GM12873 (cell line): ENCODE measurements at regions not wholly inside any gene's neighbourhood (a gene's known extent, or its start where the extent isn't known, plus 50 kb on each side); places are given as distances from the start of the nearest gene placed in this dataset.

ENCODE experiments used
- TF ChIP-seq, protein P1 (sequence below): IDR thresholded peaks from 2 replicates; pipeline ENCODE4 v1.5.1; 2012; ENCODE audit warnings: low read depth, mild to moderate bottlenecking, moderate library complexity, low read length, control low read depth; ENCODE audit not compliant: insufficient read depth; ENCODE audit errors: missing control alignments

DNA sequence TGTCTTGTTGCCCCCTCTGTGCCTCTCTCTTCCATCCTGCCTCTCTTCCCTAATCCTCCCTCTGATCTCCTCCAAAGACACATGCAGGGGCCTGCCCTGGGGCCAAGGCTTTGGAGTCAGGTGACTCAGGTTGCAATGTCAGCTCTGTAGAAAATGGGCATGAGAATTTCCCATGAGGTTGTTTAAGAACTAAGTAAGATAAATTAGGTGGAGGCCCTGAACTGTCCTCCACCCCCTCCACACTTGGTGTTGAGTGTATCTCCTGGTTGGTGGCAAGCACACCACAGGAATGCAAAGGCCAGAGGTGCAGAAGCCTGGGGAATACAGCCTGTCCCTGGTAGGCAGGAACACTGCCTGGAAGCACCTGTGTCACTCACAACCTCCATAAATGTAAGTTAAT is 63.9 kb upstream of the GRIK3 start:
- TF ChIP-seq, protein P1, sequence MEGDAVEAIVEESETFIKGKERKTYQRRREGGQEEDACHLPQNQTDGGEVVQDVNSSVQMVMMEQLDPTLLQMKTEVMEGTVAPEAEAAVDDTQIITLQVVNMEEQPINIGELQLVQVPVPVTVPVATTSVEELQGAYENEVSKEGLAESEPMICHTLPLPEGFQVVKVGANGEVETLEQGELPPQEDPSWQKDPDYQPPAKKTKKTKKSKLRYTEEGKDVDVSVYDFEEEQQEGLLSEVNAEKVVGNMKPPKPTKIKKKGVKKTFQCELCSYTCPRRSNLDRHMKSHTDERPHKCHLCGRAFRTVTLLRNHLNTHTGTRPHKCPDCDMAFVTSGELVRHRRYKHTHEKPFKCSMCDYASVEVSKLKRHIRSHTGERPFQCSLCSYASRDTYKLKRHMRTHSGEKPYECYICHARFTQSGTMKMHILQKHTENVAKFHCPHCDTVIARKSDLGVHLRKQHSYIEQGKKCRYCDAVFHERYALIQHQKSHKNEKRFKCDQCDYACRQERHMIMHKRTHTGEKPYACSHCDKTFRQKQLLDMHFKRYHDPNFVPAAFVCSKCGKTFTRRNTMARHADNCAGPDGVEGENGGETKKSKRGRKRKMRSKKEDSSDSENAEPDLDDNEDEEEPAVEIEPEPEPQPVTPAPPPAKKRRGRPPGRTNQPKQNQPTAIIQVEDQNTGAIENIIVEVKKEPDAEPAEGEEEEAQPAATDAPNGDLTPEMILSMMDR = no peak

DNA sequence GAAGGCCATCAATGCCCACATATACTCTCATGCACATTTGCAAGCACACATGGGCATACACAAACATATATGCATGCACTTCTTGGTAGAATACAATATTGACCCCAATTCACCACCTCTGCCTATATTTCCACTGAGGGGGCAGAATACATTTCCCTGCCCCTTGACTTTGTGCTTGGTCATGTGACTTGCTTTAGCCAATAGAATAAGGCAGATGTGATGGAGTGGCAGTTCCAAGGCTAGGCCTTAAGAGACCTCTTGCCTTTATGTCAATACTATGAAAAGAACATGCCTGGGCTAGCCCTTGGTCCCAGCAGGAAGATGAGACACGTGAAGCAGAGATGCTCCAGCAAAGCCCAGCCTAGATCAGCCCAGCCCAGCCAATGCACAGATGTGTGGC is 66.0 kb upstream of the GRIK3 start:
- TF ChIP-seq, protein P1 = no peak

DNA sequence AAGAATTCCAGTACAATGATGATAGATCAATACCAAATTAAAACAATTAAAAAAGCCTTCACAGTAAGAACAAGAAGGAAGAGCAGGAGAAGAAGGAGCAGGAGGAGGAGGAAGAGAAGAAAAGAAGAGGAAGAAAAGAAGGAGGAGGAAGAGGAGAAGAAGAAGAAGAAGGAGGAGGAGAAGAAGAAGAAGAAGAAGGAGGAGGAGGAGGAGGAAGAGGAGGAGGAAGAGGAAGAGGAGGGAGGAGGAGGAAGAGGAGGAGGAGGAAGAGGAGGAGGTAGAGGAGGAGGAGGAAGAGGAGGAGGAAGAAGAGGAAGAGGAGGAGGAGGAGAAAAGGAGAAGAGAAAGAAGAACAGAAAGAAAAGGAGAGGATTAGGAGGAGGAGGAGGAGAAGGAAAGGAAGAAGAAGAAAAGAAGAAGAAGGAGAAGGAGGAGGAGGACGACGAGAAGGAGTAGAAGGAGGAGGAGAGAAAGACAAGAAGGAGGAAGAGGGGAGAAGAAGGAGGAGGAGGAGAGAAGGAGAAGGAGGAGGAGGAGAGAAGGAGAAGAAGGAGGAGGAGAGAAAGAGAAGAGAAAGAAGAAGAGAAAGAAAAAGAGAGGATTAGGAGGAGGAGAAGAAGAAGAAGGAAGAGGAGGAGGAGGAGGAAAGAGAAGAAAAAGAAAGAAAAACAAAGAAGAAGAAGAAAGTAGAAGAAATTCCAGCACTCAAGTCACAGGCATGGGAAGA is 68.5 kb upstream of the GRIK3 start:
- TF ChIP-seq, protein P1 = no peak

DNA sequence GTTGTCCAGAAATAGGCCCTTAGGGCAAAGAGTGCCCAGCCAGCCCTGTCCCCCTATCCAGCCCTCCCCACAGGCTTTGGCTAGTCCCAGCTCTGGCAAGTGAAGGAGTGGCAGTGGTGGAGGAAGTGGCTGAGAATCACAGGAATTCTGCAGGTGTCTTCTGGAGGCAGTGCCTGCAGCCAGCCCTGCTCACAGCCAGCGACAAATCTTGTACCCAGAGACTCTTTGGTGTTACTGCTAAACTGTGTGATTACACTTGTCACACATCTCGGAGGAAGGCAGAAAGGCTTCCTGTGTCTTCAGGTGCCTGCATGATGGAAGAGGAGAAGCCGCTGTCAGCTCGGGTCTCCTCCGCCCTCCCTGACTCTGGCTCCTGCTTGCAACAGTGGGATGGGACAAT is 71.6 kb upstream of the GRIK3 start:
- TF ChIP-seq, protein P1 = no peak

DNA sequence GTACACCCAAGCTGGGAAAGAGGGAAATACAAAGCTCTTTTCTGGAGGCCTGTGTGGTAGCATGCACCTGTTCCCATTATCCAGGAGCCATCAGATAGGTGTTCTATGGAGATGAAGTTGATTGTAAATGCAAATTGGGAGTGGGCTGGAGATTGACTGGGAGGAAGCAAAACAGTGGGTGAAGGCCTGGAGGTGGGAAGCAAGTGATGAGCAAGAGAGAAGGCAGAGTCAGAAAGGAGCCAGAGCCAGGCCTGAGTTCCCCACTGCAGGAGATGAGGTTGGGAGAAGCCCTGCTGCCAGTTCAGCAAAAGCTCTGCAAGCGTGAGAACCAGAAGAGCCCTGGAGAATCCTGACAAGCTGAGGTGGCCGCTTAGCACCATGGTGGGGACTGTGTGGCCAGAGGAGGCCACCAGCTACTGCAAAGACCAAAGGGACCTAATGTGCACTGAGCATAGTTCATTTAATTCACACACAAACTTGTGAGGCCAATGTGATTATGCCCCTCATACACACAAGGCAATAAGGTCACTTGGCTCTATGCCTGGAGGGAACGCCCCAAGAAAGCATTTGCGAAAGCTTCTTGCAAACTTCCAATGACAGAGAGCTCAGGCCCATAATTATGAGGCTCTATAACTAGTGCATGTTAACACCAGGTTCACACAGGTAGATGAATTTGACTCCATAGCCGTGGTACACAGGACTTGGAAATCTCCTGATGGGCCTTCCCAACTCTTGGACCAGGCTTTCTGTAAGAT is 73.0 kb upstream of the GRIK3 start:
- TF ChIP-seq, protein P1 = no peak

DNA sequence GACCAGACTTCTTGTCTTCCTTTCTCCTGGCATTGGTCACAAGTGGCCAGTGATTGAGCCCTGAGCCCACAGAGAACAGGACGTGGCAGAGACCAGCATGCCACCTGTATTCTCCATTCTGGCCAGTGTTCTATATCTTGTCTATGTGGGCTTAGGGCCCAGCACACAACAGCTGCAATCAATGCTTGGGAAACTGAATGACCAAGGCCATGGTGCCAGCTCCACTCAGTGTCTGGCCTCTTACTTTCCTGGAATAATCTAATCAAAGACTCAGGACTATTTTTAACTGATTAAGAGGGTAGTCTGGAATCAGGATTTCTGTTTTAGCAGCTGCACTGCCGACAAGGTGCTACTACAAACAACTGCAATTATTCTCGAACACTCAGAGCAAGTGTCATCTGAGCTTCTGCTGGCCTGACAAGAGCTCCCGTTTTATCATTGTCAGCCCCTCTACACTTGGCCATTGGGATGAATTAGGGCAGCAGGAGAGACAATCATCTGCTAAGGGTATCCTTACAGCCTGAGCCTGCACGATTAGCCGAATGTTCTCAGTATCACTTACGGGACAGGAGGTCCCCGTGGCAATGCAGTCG is 74.4 kb upstream of the GRIK3 start:
- TF ChIP-seq, protein P1 = no peak

DNA sequence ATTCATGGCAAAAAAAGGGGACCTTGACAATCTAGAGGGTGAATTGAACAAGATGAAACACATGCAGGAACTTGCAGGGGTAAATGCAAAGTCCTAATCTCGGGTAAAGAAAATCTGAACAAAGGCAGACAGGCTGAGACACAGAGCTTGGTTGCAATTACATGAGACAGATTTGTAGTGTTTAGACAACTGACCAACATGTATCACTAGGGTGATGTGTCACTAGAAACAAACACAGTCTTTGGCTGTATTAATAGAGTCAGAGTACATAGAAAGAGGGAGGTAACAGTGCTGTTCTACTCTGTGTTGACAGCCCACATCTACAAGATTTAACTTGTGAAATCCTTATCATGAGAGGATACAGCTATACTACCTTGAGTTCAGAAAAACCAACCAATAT is 78.1 kb upstream of the GRIK3 start:
- TF ChIP-seq, protein P1 = no peak
